Naive thymus-derived CD8-positive, alpha-beta T cell (primary cell): ENCODE measurements at regions not wholly inside any gene's neighbourhood (a gene's known extent, or its start where the extent isn't known, plus 50 kb on each side); places are given as distances from the start of the nearest gene placed in this dataset.

ENCODE experiments used
- ATAC-seq, 2 donors: fragments of 150-1000 bp; cut with Tn5 transposase in 1 of 2; sonication (Bioruptor Pico), chemical (Tn5 transposase) in 1 of 2; 1 replicate in 1 of 2; 2 replicates in 1 of 2; pipeline ENCODE4 v1.10.0; 2021; ENCODE audit warnings: mild to moderate bottlenecking in 2 of 2, moderate library complexity in 2 of 2
- POLR2A ChIA-PET: fragments of 350-600 bp; sonication (Branson Sonifier 250); formaldehyde crosslinking; loops from one replicate; lab custom pipeline; 2021; ENCODE audit warnings: antibody characterized with exemption; lab: Charles Lee
- DNase-seq, 10 donors: peaks; one replicate each; pipeline versions ENCODE4 v3.0.0 to v3.0.0-alpha.2; 2020 to 2022
- H3K27ac Mint-ChIP-seq, 10 donors: one replicate each; pipeline ENCODE4 v1.8.0; 2020 to 2022; ENCODE audit warnings: mild to moderate bottlenecking in 10 of 10, mixed read lengths in 10 of 10, moderate library complexity in 4 of 10, inconsistent platforms in 1 of 10
- H3K27me3 Mint-ChIP-seq, 5 donors: one replicate each; pipeline ENCODE4 v1.8.0; 2021 to 2022; ENCODE audit warnings: mixed read lengths in 5 of 5
- H3K36me3 Mint-ChIP-seq, 3 donors: one replicate each; pipeline ENCODE4 v1.8.0; 2020 to 2022; ENCODE audit warnings: mixed read lengths in 3 of 3, mild to moderate bottlenecking in 2 of 3, inconsistent platforms in 1 of 3
- H3K4me1 Mint-ChIP-seq, 4 donors: one replicate each; pipeline ENCODE4 v1.8.0; 2021 to 2022; ENCODE audit warnings: mixed read lengths in 4 of 4
- H3K4me3 Mint-ChIP-seq, 10 donors: one replicate each; pipeline ENCODE4 v1.8.0; 2020 to 2022; ENCODE audit warnings: mild to moderate bottlenecking in 10 of 10, mixed read lengths in 10 of 10, moderate library complexity in 6 of 10, inconsistent platforms in 1 of 10
- H3K9me3 Mint-ChIP-seq, 9 donors: one replicate each; pipeline ENCODE4 v1.8.0; 2020 to 2022; ENCODE audit warnings: mixed read lengths in 9 of 9, mild to moderate bottlenecking in 3 of 9, inconsistent platforms in 1 of 9, moderate library complexity in 1 of 9

DNA sequence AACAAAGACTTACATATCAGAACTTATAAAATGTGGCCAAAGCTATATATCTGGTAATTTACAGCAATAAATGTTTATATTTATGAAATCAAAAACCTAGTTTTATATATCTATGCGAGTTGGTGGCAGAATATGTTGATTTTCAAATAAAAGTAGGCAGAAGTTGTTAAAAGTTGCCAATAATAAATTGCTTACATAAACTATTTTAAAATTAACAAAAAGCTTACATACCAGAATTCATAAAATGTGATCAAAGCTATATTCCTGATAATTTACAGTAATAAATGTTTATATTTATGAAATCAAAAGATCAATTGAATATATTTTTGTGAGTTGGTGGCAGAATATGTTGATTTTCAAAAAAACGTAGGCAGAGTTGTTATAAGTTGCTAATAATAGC is 451.8 kb upstream of the KHDRBS2 start:
- no peak overlapping the region for H3K27ac Mint-ChIP-seq
- POLR2A ChIA-PET, result no interaction called here
- ATAC-seq, result no peak
- H3K4me1 Mint-ChIP-seq, result no peaks in the 10 kb centered on the region
- H3K4me3 Mint-ChIP-seq, result no peak overlapping the region
- no peak for DNase-seq
- no peaks in the 10 kb centered on the region for H3K27me3 Mint-ChIP-seq
- no peaks in the 10 kb centered on the region for H3K36me3 Mint-ChIP-seq
- peaks cover 4 to 23% (median 7%) of the 10 kb centered on the region in 9 donors for H3K9me3 Mint-ChIP-seq

DNA sequence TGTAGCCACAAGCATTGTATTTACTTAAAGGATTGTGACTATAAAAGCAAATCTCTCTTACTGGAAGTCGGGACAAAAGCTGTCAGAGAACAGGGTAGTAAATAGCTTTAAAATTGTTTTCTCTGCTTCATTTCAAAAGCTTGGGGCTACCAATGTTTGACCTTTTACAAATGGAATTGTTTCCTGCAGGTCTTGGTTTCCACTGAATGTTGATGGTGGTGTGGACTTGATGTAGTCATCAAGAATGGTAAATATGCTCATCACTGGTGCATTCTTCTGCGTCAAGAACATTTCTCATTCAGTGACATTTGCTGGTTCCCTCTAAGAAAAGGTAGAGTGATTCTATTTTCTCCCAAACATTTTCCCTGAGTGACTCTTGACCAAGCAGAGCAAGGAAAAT is 435.4 kb upstream of the KHDRBS2 start:
- POLR2A ChIA-PET, result no interaction called here
- no peak overlapping the region for H3K4me3 Mint-ChIP-seq
- DNase-seq (no peak), ATAC-seq (no peak)
- H3K4me1 Mint-ChIP-seq, result no peaks in the 10 kb centered on the region
- no peaks in the 10 kb centered on the region for H3K27me3 Mint-ChIP-seq
- H3K36me3 Mint-ChIP-seq, result no peaks in the 10 kb centered on the region
- no peak overlapping the region for H3K27ac Mint-ChIP-seq
- peaks cover 3 to 51% (median 13%) of the 10 kb centered on the region in 9 donors for H3K9me3 Mint-ChIP-seq

DNA sequence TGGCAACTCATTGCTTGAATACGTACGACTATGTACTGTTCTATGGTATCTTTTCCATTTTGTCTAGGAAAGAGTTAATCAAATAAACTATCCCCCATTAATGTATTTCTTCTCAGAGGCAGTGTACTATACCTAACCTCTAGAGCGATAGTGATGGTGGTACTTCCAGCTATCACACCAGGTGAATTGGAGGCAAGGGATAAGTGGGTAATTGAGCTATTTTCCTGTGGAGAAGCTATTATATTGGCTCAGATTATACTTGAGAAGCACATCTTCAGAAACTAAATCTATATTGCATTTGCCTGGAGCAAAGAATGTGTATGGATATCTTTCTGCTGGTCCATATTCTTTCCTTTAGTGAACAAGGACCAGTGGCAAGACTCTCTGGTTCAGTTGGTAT is 430.7 kb upstream of the KHDRBS2 start:
- no peaks in the 10 kb centered on the region for H3K27me3 Mint-ChIP-seq
- DNase-seq (no peak), ATAC-seq (no peak)
- no peak overlapping the region for H3K4me3 Mint-ChIP-seq
- H3K9me3 Mint-ChIP-seq, result peaks cover 0 to 25% (median 8%) of the 10 kb centered on the region in 9 donors
- H3K4me1 Mint-ChIP-seq, result no peaks in the 10 kb centered on the region
- H3K36me3 Mint-ChIP-seq, result no peaks in the 10 kb centered on the region
- H3K27ac Mint-ChIP-seq, result no peak overlapping the region
- POLR2A ChIA-PET, result no interaction called here

DNA sequence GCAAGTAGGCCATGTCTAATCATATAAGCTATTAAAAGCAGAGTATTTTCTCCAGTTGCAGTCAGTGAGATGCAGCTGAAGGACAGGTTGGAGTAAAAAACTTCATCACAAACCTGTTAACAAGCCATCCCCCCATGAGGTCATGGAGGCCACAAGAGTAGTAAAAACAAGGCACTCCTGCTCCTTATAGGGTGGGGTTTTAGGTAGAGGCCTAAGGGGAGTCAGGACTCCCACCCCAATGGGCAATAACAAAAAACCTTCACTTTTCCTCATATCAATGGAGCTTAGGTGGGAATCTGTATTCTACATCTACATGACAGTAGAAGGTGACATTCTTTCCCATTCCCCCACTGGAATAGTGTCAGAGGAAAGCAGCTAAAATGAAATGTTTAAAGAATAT is 428.1 kb upstream of the KHDRBS2 start:
- H3K27ac Mint-ChIP-seq, result no peak overlapping the region
- POLR2A ChIA-PET, result no interaction called here
- H3K4me3 Mint-ChIP-seq, result no peak overlapping the region

DNA sequence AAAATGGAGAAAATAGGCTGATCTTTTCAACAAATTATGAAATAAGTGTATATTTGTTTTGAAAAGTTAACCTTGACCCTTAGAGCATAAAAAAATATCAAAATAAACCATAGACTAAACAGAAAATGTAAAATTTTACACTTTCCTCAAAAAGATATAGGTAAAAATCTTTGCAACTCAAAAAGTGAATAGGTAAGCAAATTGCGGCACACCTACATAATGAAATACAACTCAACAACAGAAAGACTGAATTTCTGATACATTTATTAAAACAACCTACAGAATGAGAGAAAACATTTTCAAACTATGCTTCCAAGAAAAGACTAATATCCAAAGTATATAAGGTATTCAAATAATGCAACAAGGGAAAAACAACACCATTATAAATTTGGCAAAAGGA is 425.7 kb upstream of the KHDRBS2 start:
- POLR2A ChIA-PET, result no interaction called here
- H3K36me3 Mint-ChIP-seq, result no peaks in the 10 kb centered on the region
- H3K27ac Mint-ChIP-seq, result no peak overlapping the region
- ATAC-seq (no peak), DNase-seq (no peak)
- peaks cover 2 to 22% (median 8%) of the 10 kb centered on the region in 9 donors for H3K9me3 Mint-ChIP-seq
- H3K4me3 Mint-ChIP-seq, result no peak overlapping the region
- no peaks in the 10 kb centered on the region for H3K27me3 Mint-ChIP-seq
- H3K4me1 Mint-ChIP-seq, result no peaks in the 10 kb centered on the region

More for the DNA sequence above, 428.1 kb upstream of the KHDRBS2 start:
- H3K9me3 Mint-ChIP-seq, result peaks cover 0 to 25% (median 8%) of the 10 kb centered on the region in 9 donors
- H3K27me3 Mint-ChIP-seq, result no peaks in the 10 kb centered on the region
- no peaks in the 10 kb centered on the region for H3K36me3 Mint-ChIP-seq
- DNase-seq (no peak), ATAC-seq (no peak)
- no peaks in the 10 kb centered on the region for H3K4me1 Mint-ChIP-seq

DNA sequence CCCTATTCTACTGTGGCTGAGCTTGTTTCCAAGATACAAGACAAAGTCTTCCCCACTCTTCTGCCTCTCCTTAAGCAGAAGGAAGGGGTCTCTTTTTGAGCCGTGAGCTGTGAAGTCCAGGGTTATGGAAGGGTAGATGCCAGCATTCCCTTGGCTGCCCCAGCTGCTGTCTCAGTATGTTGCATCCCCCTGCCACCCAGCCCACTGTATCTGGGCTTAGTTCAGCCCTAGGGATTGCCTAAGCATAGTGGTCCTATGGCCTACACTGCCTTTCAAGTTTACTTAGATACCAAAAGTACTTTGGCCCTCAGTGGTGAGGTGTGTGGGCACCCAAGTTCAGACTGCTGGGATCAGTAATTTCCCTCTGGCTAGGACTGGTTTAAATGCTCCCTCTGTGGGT is 421.9 kb upstream of the KHDRBS2 start:
- no peak overlapping the region for H3K4me3 Mint-ChIP-seq
- DNase-seq, result no peak
- H3K27me3 Mint-ChIP-seq, result no peaks in the 10 kb centered on the region
- no peak overlapping the region for H3K27ac Mint-ChIP-seq
- no peaks in the 10 kb centered on the region for H3K36me3 Mint-ChIP-seq
- H3K4me1 Mint-ChIP-seq, result no peaks in the 10 kb centered on the region
- no peak for ATAC-seq
- POLR2A ChIA-PET, result no interaction called here
- H3K9me3 Mint-ChIP-seq, result peaks cover 4 to 39% (median 19%) of the 10 kb centered on the region in 9 donors

DNA sequence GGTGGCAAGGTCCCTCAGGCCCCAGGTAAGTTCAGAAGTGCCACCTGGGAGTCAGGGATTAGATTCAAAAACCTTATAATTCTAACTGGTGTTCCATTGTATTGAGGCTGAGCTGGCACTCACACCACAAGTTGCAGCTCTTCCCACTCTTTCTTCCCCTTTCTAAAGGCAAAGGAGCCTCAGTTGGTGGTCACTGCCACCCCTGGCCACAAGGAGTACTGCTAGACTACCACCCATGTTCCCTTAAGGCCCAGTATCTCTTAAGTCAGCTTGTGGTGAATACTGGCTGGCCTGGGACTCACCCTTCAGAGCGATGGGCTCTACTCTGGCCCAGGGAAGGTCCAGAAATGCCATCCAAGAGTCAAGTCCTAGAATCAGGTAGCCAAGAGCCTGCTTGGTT is 421.1 kb upstream of the KHDRBS2 start:
- H3K36me3 Mint-ChIP-seq, result no peaks in the 10 kb centered on the region
- peaks cover 3 to 40% (median 19%) of the 10 kb centered on the region in 9 donors for H3K9me3 Mint-ChIP-seq
- POLR2A ChIA-PET, result no interaction called here
- no peaks in the 10 kb centered on the region for H3K4me1 Mint-ChIP-seq
- no peak overlapping the region for H3K27ac Mint-ChIP-seq
- no peaks in the 10 kb centered on the region for H3K27me3 Mint-ChIP-seq
- no peak for ATAC-seq
- DNase-seq, result no peak
- H3K4me3 Mint-ChIP-seq, result no peak overlapping the region

DNA sequence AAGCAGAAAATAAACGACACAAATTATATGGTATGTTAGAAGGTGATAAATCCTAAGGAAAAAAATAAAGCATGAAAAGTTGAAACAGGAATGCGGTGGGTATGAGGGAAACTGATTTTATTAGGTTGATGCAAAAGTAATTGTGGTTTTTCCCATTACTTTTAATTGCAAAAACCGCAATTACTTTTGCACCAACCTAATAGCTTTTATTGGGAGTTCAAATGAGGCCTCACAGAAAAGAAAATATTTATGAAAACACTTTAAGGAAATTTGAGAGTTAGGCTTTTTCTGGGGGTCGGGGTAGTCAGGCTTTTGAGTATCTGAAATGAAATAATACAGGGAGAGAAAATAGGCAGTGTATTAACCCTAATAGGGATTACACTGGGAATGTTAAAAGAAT is 397.0 kb upstream of the KHDRBS2 start:
- H3K4me1 Mint-ChIP-seq, result no peaks in the 10 kb centered on the region
- H3K27ac Mint-ChIP-seq, result no peak overlapping the region
- H3K27me3 Mint-ChIP-seq, result no peaks in the 10 kb centered on the region
- peaks cover 0 to 32% (median 12%) of the 10 kb centered on the region in 9 donors for H3K9me3 Mint-ChIP-seq
- no peak for DNase-seq
- POLR2A ChIA-PET, result no interaction called here
- no peak for ATAC-seq
- no peaks in the 10 kb centered on the region for H3K36me3 Mint-ChIP-seq
- no peak overlapping the region for H3K4me3 Mint-ChIP-seq

DNA sequence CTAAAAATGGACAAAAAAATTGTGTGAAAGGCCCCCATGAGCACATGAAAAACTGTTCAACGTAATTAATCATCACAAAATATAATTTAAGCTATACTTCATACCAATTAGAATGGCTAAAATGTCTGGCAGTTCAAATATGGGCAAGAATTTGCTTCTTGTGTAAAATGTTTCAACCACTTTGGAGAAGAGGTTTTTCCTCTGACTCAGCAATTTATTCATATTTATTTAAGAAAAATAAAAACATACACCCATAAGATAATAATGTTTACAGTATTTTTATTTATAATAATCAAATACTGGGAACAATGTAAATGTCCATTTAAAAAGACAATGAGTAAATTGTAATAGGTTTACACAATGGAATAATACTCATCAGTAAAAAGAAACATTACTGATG is 395.1 kb upstream of the KHDRBS2 start:
- POLR2A ChIA-PET, result no interaction called here
- no peak overlapping the region for H3K27ac Mint-ChIP-seq
- no peak for DNase-seq
- H3K27me3 Mint-ChIP-seq, result no peaks in the 10 kb centered on the region
- no peaks in the 10 kb centered on the region for H3K36me3 Mint-ChIP-seq
- H3K4me3 Mint-ChIP-seq, result no peak overlapping the region
- peaks cover 3 to 45% (median 17%) of the 10 kb centered on the region in 9 donors for H3K9me3 Mint-ChIP-seq
- H3K4me1 Mint-ChIP-seq, result no peaks in the 10 kb centered on the region
- no peak for ATAC-seq

DNA sequence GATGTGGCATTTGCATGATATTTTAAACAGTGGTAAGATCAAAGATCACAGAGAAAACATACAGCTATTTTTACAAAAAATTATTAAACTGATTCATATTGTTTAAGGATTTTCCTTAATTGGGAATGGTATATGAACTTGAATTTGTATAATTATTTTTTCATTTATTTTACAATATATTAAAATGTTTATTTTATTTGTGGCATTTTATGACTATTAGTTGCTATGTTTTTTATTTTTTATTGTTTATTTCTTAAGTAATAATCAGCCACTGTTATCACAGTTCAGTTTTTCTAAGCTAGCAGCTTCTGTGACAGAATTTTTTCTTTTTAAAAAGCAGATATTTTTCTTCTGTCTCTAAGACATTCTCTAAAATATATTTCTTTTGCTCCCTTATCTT is 387.0 kb upstream of the KHDRBS2 start:
- peaks cover 4 to 25% (median 10%) of the 10 kb centered on the region in 9 donors for H3K9me3 Mint-ChIP-seq
- H3K4me3 Mint-ChIP-seq, result no peak overlapping the region
- no peaks in the 10 kb centered on the region for H3K36me3 Mint-ChIP-seq
- POLR2A ChIA-PET, result no interaction called here
- ATAC-seq, result no peak
- no peak for DNase-seq
- H3K27me3 Mint-ChIP-seq, result no peaks in the 10 kb centered on the region
- no peaks in the 10 kb centered on the region for H3K4me1 Mint-ChIP-seq
- no peak overlapping the region for H3K27ac Mint-ChIP-seq

DNA sequence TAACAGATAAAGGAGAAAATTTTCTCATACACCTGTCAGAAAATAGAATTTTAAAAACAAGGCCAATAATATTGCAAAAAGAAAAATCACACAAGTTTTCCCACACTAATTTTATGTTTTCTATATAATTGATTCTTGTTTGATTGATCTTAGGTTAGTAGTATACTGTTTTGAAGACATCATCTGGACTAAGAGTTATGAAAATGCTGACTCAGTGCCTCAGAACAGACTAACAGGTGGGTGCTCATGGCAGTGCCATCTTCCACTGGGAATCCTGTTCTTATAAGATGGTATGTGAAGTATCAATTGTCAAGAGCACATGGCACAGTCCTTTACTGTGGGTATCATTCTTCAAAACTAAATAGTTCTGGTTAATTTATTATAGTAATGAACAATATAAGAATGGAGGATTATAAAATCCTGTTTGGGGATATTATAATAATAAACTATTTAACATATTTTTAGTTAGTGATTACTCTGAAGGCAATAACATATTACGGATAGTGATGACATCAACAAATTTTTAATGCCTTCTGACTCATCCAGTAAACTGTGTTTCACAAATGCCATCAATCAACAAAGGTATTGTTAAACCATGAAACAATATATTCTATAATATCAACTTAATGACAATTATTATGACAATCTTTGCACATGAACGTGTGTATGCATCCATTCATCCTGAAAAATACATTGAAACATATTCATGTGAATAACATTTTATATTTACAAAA is 384.6 kb upstream of the KHDRBS2 start:
- DNase-seq, result no peak
- POLR2A ChIA-PET, result no interaction called here
- Mint-ChIP-seq H3K27ac (no peak overlapping the region), H3K4me3 (no peak overlapping the region), H3K9me3 (peaks cover 0 to 11% (median 3%) of the 10 kb centered on the region in 9 donors), H3K27me3 (no peaks in the 10 kb centered on the region), H3K4me1 (no peaks in the 10 kb centered on the region), H3K36me3 (no peaks in the 10 kb centered on the region)
- no peak for ATAC-seq

DNA sequence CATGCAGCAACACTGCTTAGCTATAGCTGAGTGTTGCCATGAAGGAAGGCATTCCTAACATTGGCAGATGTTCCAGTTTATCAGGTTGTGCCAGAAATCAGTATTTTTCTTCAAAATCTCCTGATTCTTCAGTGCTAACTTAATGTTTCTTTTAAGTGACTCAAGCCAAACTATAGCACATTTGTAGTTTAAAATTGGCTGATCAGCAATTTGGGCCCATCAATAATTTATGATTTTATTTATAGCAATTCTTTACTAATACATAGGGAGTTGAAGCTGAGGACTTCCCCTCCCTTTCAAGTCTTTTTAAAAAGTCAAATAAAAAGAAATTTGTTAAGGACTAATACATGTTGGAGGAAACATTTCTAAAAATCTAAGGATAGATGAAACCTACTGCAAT is 383.8 kb upstream of the KHDRBS2 start:
- POLR2A ChIA-PET, result no interaction called here
- Mint-ChIP-seq H3K4me3 (no peak overlapping the region), H3K27me3 (no peaks in the 10 kb centered on the region), H3K36me3 (no peaks in the 10 kb centered on the region), H3K9me3 (peaks cover 0 to 9% (median 3%) of the 10 kb centered on the region in 9 donors), H3K27ac (no peak overlapping the region), H3K4me1 (no peaks in the 10 kb centered on the region)
- ATAC-seq, result no peak
- DNase-seq, result no peak

DNA sequence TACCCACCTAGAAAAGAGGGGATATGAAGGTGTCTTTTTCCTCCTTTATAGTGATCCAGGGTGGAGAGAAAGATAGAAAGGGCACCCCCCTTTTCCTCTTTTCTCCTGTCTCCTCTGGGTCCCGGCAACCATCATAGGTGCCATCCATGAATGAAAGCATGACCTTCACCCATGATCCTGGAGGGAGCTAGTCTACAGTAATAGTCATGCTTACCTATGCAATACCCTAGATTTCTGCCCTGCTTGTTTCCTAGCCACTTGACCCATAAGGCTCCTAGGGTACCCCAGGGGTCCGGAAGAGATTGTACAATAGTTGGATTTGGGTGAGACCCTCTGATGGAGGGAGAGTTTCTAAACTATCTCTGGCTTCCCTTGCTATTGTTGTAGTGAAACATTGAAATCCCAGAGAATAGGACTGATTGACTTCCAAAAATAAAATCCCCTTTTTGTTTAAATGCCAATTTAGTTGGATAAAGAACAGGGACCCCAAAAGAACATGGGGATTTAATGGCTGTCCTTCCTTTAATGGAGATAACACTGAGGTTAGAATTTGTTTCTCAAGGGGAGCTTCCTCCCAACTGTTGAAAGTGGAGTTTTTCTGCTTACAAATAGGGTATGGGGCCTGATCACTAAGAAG is 366.8 kb upstream of the KHDRBS2 start:
- H3K4me3 Mint-ChIP-seq, result no peak overlapping the region
- no peak overlapping the region for H3K27ac Mint-ChIP-seq
- no peaks in the 10 kb centered on the region for H3K4me1 Mint-ChIP-seq
- POLR2A ChIA-PET, result no interaction called here
- H3K27me3 Mint-ChIP-seq, result no peaks in the 10 kb centered on the region
- ATAC-seq (no peak), DNase-seq (no peak)
- H3K9me3 Mint-ChIP-seq, result peaks cover 13 to 61% (median 40%) of the 10 kb centered on the region in 9 donors
- H3K36me3 Mint-ChIP-seq, result peaks cover 0 to 27% (median 6%) of the 10 kb centered on the region in 3 donors

DNA sequence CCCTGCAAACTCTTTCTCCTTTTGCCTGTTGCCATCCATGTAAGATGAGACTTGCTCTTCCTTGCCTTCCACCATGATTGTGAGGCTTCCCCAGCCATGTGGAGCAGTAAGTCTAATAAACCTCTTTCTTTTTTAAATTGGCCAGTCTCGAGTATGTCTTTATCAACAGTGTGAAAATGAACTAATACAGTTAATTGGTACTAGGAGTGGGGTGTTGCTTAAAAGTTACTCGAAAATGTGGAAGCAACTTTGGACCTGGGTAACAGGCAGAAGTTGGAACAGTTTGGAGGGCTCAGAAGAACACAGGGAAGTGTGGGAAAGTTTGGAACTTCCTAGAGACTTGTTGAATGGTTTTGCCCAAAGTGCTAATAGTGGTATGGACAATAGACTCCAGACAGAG is 359.2 kb upstream of the KHDRBS2 start:
- DNase-seq, result no peak
- peaks cover 0 to 21% (median 0%) of the 10 kb centered on the region in 3 donors for H3K36me3 Mint-ChIP-seq
- no peaks in the 10 kb centered on the region for H3K4me1 Mint-ChIP-seq
- no peak overlapping the region for H3K27ac Mint-ChIP-seq
- POLR2A ChIA-PET, result no interaction called here
- H3K9me3 Mint-ChIP-seq, result peaks cover 21 to 69% (median 36%) of the 10 kb centered on the region in 9 donors
- no peak for ATAC-seq
- H3K4me3 Mint-ChIP-seq, result no peak overlapping the region
- no peaks in the 10 kb centered on the region for H3K27me3 Mint-ChIP-seq
